ENCODE measurements at regions not wholly inside any gene's neighbourhood (a gene's known extent, or its start where the extent isn't known, plus 50 kb on each side); places are given as distances from the start of the nearest gene placed in this dataset.

DNA sequence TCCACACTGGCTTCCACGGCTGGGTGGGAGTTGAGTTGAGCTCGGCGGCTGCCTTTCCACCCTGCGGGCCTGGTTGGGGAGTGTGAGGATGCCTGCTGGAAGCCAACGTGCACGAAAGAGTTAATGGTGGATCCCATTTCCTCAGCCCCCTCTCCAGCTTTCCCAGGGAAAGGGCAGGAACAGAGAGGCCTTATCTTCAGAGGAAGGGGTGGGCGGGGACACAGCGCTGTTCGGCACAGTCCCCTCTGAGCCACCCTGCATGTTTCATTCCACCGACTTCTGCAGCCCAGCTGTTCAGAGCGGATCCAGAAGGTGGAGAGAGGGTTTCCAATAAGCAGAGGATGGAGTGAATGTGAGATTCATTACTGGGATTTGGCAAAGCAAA lies 295.3 kb downstream of the SEC14L1 start:
- no peak overlapping the region for H3K4me3 ChIP-seq (ENCODE audit: low read depth, low read length)
- CTCF ChIA-PET, result interaction anchor here (1.1 to 11.1 kb wide), 11 partner anchors 7 to 113 kb away, joined by 3 to 69 read pairs (median 4); no protein-coding TSS in a partner anchor
- peak; percentile 8 for TF ChIP-seq CTCF (IDR thresholded peaks at IDR 0.05; ENCODE audit: insufficient read depth, low read length, missing control alignments)
- DNase-seq (ENCODE audit: low read depth, low spot score), result no peak
- POLR2A ChIA-PET, result interaction anchor here (0.9 kb wide), 1 partner anchor 111 kb away, joined by 3 read pairs; no protein-coding TSS in a partner anchor

- ChIA-PET POLR2A (interaction anchor here (0.9 kb wide), 1 partner anchor 111 kb away, joined by 3 read pairs; no protein-coding TSS in a partner anchor), CTCF (interaction anchor here (1.1 to 11.1 kb wide), 11 partner anchors 8 to 113 kb away, joined by 3 to 69 read pairs (median 4); no protein-coding TSS in a partner anchor)
- no peak overlapping the region for H3K4me3 ChIP-seq (ENCODE audit: low read depth, low read length)
- no peak for TF ChIP-seq CTCF (IDR thresholded peaks at IDR 0.05; ENCODE audit: insufficient read depth, low read length, missing control alignments)
- DNase-seq (ENCODE audit: low read depth, low spot score), result no peak
Observed at GRCh38 chr17:77436481-77436880, 295.7 kb downstream of the SEC14L1 start.

GRCh38 chr17:77437017-77437416 lies 296.2 kb downstream of the SEC14L1 start:
- DNase-seq (ENCODE audit: low read depth, low spot score), result peak; percentile 31
- POLR2A ChIA-PET, result no interaction called here
- H3K4me3 ChIP-seq (ENCODE audit: low read depth, low read length), result no peak overlapping the region
- CTCF ChIA-PET, result interaction anchor here (1.2 to 11.1 kb wide), 7 partner anchors 8 to 106 kb away, joined by 3 to 69 read pairs (median 4); no protein-coding TSS in a partner anchor
- TF ChIP-seq CTCF (IDR thresholded peaks at IDR 0.05; ENCODE audit: insufficient read depth, low read length, missing control alignments), result peak; percentile 21

GRCh38 chr17:77437747-77438146 lies 297.0 kb downstream of the SEC14L1 start:
- no peak for TF ChIP-seq CTCF (IDR thresholded peaks at IDR 0.05; ENCODE audit: insufficient read depth, low read length, missing control alignments)
- no peak for DNase-seq (ENCODE audit: low read depth, low spot score)
- ChIA-PET CTCF (interaction anchor here (2.0 to 11.1 kb wide), 4 partner anchors 9 to 107 kb away, joined by 6 to 69 read pairs (median 14); no protein-coding TSS in a partner anchor), POLR2A (no interaction called here)
- no peak overlapping the region for H3K4me3 ChIP-seq (ENCODE audit: low read depth, low read length)

DNA sequence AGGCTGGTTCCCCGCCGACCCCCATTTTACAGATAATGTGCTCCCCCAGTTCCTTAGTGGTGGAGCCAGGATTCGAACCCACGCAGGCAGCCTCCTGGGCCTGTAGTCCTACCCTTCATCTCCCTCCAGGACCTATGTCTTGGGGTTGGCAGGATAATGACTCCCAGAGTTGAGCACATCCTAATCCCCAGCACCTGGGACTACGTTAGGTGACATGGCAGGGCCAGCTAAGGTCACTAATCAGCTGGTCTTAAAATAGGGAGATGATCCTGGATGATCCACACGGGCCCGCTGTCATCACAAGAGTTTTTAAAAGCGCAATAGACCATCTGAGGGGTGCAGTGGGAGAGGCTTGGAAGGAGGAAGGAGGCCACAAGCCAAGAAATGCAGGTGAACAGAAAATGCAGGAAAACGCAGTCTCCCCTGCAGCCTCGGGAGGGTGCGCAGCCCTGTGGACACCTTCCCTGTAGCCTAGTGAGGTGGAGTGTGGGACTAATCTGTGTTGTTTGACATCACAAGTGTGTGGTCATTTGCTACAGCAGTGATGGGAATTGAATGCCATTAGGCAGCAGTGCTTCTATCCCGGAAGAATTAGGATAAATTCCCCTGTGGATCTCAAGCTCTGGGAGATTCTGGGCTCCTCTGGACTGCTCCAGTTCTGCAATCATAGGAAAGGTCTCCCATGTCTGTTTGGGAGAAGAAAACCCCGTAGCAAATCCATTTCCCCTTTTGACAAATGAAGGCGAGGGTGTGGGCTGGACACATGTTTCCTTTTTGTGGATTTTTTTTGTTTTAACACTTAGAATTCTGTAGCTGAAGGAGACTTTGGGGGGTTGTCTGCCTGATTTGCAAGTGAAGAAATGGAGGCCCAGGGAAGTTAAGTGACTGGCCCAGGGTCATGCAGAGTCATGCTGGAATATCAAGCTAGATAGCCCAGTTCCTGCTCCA lies 297.7 kb downstream of the SEC14L1 start:
- ChIA-PET POLR2A (no interaction called here), CTCF (interaction anchor here (1.2 to 11.1 kb wide), 4 partner anchors 10 to 107 kb away, joined by 3 to 69 read pairs (median 5); no protein-coding TSS in a partner anchor)
- TF ChIP-seq CTCF (IDR thresholded peaks at IDR 0.05; ENCODE audit: insufficient read depth, low read length, missing control alignments), result no peak
- DNase-seq (ENCODE audit: low read depth, low spot score), result no peak
- no peak overlapping the region for H3K4me3 ChIP-seq (ENCODE audit: low read depth, low read length)

Measured in AG04449 (cell line).